ENCODE measurements at regions not wholly inside any gene's neighbourhood (a gene's known extent, or its start where the extent isn't known, plus 50 kb on each side); places are given as distances from the start of the nearest gene placed in this dataset.
"Not testable (repeated sequence)": the region's sequence is repeated elsewhere in the genome, so short reads cannot be mapped to it uniquely, and the experiment has no call there.

DNA sequence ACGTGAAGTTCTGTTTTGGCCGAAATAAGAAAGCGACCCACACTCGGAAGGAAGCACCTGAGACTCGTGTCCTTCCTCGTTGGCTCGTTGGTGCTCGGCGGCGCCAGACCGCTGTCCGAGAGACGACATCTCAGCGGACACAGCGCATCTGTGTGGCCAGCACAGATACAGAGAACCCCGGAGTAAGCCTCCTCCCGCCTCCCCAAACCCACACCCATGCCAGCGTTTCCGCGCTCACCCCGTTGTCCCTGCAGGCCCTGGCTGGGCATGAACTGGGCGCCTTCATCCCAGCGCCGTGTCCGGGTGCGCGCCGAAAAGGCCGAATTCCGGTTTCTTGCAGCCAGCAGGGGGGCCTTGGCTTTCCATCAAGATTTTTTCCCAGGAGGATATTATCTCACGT lies 127.6 kb downstream of the SOX1 start:
- DNase-seq: no peak

- DNase-seq: no peak
These were observed 131.6 kb downstream of the SOX1 start for GRCh38 chr13:112198396-112199010.

DNA sequence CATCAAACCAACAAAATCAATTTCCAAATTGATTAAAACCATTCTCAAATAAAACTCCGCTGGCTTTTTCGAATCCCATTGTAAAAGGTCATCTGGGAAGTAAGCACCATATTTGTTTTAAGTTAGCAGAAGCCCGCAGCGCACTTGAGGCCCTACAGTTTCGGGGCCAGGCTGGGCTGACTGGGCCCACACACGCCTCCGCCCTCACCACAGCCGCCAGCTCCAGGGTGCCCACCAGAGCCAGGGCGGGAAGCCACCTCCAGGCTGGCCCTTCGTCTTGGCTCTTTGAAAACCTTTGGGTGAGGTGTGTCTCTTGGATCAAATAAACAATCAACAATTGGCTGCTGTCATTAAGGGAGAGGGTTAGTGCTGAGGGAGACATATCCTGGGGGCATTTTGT lies 133.3 kb downstream of the SOX1 start:
- no peak for DNase-seq

GRCh38 chr13:112202266-112202665 lies 135.3 kb downstream of the SOX1 start:
- no peak for DNase-seq

- no peak for DNase-seq
These were observed 136.0 kb downstream of the SOX1 start for GRCh38 chr13:112202966-112203365.

GRCh38 chr13:112203614-112204013 lies 136.7 kb downstream of the SOX1 start:
- DNase-seq: no peak

GRCh38 chr13:112204346-112205327 lies 137.7 kb downstream of the SOX1 start:
- DNase-seq: no peak

- DNase-seq: no peak
These were observed 139.0 kb downstream of the SOX1 start for GRCh38 chr13:112205990-112206389.

- no peak for DNase-seq
These were observed 140.2 kb downstream of the SOX1 start for GRCh38 chr13:112207129-112207528.

DNA sequence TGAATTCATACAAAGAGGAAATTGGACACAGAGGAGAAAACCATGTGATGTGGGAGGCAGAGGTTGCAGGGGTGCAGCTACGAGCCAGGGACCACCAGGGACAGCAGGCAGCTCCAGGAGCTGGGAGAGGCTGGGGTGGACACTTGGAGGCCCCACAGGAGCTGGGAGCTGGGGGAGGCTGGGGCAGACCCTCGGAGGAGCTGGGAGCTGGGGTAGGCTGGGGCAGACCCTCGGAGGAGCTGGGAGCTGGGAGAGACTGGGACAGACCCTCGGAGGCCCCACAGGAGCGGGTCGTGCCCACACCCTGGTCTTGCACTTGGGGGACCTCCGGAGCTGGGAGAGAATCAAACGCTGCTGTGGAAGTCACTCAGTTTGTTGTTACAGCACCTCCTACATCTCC lies 141.7 kb downstream of the SOX1 start:
- no peak for DNase-seq

DNA sequence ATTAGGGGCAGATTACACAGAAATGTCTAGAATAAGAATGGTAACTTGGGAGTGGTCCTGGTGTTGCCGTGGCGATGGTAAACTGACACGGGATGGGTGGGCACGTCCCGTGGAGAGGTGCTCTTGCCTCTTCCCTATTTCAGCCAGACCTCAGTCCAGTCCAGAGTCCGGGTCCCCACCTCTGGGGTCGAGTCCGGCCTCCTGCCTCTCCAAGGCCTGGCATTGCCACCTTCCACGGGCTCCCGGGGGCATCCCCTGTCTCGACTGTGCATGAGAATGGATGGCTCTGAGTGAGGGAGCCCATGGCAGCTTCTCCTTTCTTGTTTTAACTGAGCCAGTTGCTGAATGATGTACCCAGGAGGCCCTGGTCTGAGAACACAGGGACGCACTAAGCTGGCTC lies 142.3 kb downstream of the SOX1 start:
- DNase-seq: no peak

- DNase-seq: no peak
These were observed 142.8 kb downstream of the SOX1 start for GRCh38 chr13:112209711-112210110.

DNA sequence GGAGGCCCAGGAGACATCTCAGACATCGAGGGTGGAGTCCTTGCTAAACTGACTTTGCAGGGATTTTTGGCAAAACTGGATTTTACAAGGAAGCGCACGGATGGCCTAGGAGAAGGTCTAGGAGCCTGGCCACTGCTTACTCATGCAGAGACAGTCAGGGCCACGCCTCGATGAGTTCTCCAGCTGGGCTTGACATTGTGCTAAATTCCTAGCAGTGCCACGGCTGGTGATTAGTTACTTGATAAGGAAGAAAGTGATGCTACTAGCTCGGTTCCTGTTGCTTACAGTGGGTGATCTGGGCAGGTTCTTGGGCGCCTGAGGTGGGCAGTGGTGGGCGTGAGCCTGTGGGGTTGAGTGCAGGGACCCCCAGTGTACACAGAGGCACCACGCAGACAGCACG lies 143.4 kb downstream of the SOX1 start:
- DNase-seq: no peak

DNA sequence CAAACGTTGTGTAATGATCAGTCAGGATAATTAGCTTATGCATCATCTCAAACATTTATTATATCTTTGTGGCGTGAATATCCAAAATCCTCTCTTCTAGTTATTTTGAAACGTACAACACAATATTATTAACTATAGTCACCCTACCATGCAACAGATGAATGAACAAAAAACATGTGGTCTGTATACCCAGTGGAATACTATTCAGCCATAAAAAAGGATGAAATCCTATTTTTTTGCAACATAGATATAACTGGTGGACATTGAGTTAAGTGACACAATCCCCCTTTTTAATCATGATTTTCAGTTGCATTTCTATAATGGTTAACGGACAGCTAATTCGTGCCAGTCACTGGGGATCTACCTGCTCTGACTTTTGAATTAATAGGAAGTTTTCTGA lies 145.6 kb downstream of the SOX1 start:
- no peak for DNase-seq

- DNase-seq: no peak
These were observed 146.7 kb downstream of the SOX1 start for GRCh38 chr13:112213467-112214255.

GRCh38 chr13:112215871-112216270 lies 148.9 kb downstream of the SOX1 start:
- DNase-seq: no peak

- no peak for DNase-seq
These were observed 150.5 kb downstream of the SOX1 start for GRCh38 chr13:112217431-112217830.

- no peak for DNase-seq
These were observed 151.5 kb downstream of the SOX1 start for GRCh38 chr13:112218416-112218815.

GRCh38 chr13:112219740-112220139 lies 152.8 kb downstream of the SOX1 start:
- no peak for DNase-seq

DNA sequence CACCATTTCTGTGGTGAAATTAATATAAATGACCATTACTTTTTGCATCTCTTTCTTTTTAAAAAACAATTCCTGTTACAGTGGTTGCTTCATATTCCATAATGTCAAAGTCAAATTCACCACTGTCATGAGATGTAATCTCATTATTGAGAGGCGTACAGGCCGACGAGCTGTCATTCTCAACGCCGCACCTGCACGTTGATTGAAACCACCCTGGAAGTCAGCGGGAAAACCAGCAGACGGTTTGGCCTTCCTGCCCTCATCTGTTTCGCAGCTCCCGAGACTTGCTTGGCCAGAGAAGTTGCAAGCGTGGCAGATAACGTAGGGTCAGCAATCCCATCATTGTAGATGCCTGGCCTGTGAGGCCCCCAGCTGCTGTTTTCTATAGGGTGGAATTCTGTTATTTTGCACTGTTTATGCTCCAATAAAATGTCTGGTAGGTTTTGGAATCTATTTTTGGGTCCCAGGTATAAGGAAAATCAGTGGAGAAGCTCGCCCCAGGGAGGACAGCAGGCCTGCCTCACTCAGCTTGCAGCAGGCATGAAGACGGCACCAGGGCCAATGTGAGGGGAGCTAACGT lies 153.4 kb downstream of the SOX1 start:
- no peak for DNase-seq

DNA sequence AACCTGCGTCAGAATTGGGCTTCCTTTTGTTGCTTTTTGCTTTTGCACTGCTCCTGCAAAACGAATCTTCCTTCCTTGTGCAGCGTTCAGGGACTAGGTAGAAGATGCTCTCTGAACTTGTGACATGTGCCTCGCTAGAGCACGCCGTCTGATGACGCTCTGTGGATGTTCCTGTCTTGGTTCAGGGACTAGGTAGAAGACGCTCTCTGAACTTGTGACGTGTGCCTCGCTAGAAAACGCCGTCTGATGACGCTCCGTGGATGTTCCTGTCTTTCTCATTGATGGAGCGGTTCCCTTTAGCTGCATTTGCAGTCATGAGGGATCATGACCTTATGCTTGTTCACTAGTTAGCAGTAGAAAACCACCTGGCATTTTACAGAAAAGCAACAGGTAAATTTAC lies 154.0 kb downstream of the SOX1 start:
- DNase-seq: no peak

GRCh38 chr13:112222971-112223370 lies 153.2 kb upstream of the SPACA7 start:
- DNase-seq: no peak

- DNase-seq: not testable (repeated sequence)
These were observed 152.2 kb upstream of the SPACA7 start for GRCh38 chr13:112223929-112224328.
